ENCODE measurements at regions not wholly inside any gene's neighbourhood (a gene's known extent, or its start where the extent isn't known, plus 50 kb on each side); places are given as distances from the start of the nearest gene placed in this dataset.

GRCh38 chr15:53266176-53266575 is 476.0 kb upstream of the ONECUT1 start:
- Histone ChIP-seq H3K27me3 (ENCODE audit: control insufficient read depth in 5 of 5, insufficient read depth in 4 of 5, low read length in 5 of 5) (no peaks in the 10 kb centered on the region), H3K27ac (ENCODE audit: low read depth, low read length) (no peak overlapping the region), H3K36me3 (ENCODE audit: control insufficient read depth in 5 of 5, insufficient read depth in 5 of 5, low read length in 5 of 5) (no peaks in the 10 kb centered on the region), H3K9me3 (ENCODE audit: control insufficient read depth in 5 of 5, low read length in 5 of 5) (no peaks in the 10 kb centered on the region), H3K4me3 (ENCODE audit: low read depth in 1 of 5, low read length in 5 of 5) (no peak overlapping the region), H3K9ac (ENCODE audit: low read length in 5 of 5) (no peak overlapping the region), H3K4me1 (ENCODE audit: control insufficient read depth in 5 of 5, insufficient read depth in 5 of 5, low read length in 5 of 5) (no peaks in the 10 kb centered on the region)

GRCh38 chr15:53260647-53261046 is 470.5 kb upstream of the ONECUT1 start:
- H3K9me3 ChIP-seq (ENCODE audit: control insufficient read depth in 5 of 5, low read length in 5 of 5): no peaks in the 10 kb centered on the region

GRCh38 chr15:53256457-53256856 is 466.3 kb upstream of the ONECUT1 start:
- no peaks in the 10 kb centered on the region for H3K9me3 ChIP-seq (ENCODE audit: control insufficient read depth in 5 of 5, low read length in 5 of 5)
- H3K27ac ChIP-seq (ENCODE audit: low read depth, low read length): no peak overlapping the region
- no peak overlapping the region for H3K4me3 ChIP-seq (ENCODE audit: low read depth in 1 of 5, low read length in 5 of 5)
- no peaks in the 10 kb centered on the region for H3K4me1 ChIP-seq (ENCODE audit: control insufficient read depth in 5 of 5, insufficient read depth in 5 of 5, low read length in 5 of 5)
- H3K36me3 ChIP-seq (ENCODE audit: control insufficient read depth in 5 of 5, insufficient read depth in 5 of 5, low read length in 5 of 5): no peaks in the 10 kb centered on the region
- no peaks in the 10 kb centered on the region for H3K27me3 ChIP-seq (ENCODE audit: control insufficient read depth in 5 of 5, insufficient read depth in 4 of 5, low read length in 5 of 5)
- no peak overlapping the region for H3K9ac ChIP-seq (ENCODE audit: low read length in 5 of 5)

More at GRCh38 chr15:53260647-53261046, 470.5 kb upstream of the ONECUT1 start:
- H3K9ac ChIP-seq (ENCODE audit: low read length in 5 of 5): no peak overlapping the region
- no peak overlapping the region for H3K27ac ChIP-seq (ENCODE audit: low read depth, low read length)
- H3K36me3 ChIP-seq (ENCODE audit: control insufficient read depth in 5 of 5, insufficient read depth in 5 of 5, low read length in 5 of 5): no peaks in the 10 kb centered on the region
- no peaks in the 10 kb centered on the region for H3K27me3 ChIP-seq (ENCODE audit: control insufficient read depth in 5 of 5, insufficient read depth in 4 of 5, low read length in 5 of 5)
- H3K4me3 ChIP-seq (ENCODE audit: low read depth in 1 of 5, low read length in 5 of 5): no peak overlapping the region
- no peaks in the 10 kb centered on the region for H3K4me1 ChIP-seq (ENCODE audit: control insufficient read depth in 5 of 5, insufficient read depth in 5 of 5, low read length in 5 of 5)

- no peak overlapping the region for H3K9ac ChIP-seq (ENCODE audit: low read length in 5 of 5)
- no peak overlapping the region for H3K27ac ChIP-seq (ENCODE audit: low read depth, low read length)
- no peaks in the 10 kb centered on the region for H3K36me3 ChIP-seq (ENCODE audit: control insufficient read depth in 5 of 5, insufficient read depth in 5 of 5, low read length in 5 of 5)
- H3K4me1 ChIP-seq (ENCODE audit: control insufficient read depth in 5 of 5, insufficient read depth in 5 of 5, low read length in 5 of 5): no peaks in the 10 kb centered on the region
- H3K4me3 ChIP-seq (ENCODE audit: low read depth in 1 of 5, low read length in 5 of 5): no peak overlapping the region
- peaks cover 0 to 2% (median 0%) of the 10 kb centered on the region in 5 donors for H3K9me3 ChIP-seq (ENCODE audit: control insufficient read depth in 5 of 5, low read length in 5 of 5)
- H3K27me3 ChIP-seq (ENCODE audit: control insufficient read depth in 5 of 5, insufficient read depth in 4 of 5, low read length in 5 of 5): no peaks in the 10 kb centered on the region
These were observed 465.9 kb upstream of the ONECUT1 start for GRCh38 chr15:53256043-53256442.

GRCh38 chr15:53251996-53252395 is 461.9 kb upstream of the ONECUT1 start:
- Histone ChIP-seq H3K9me3 (ENCODE audit: control insufficient read depth in 5 of 5, low read length in 5 of 5) (peaks cover 0 to 4% (median 0%) of the 10 kb centered on the region in 5 donors), H3K4me1 (ENCODE audit: control insufficient read depth in 5 of 5, insufficient read depth in 5 of 5, low read length in 5 of 5) (no peaks in the 10 kb centered on the region), H3K27me3 (ENCODE audit: control insufficient read depth in 5 of 5, insufficient read depth in 4 of 5, low read length in 5 of 5) (no peaks in the 10 kb centered on the region), H3K4me3 (ENCODE audit: low read depth in 1 of 5, low read length in 5 of 5) (no peak overlapping the region), H3K36me3 (ENCODE audit: control insufficient read depth in 5 of 5, insufficient read depth in 5 of 5, low read length in 5 of 5) (no peaks in the 10 kb centered on the region), H3K27ac (ENCODE audit: low read depth, low read length) (no peak overlapping the region), H3K9ac (ENCODE audit: low read length in 5 of 5) (no peak overlapping the region)

GRCh38 chr15:53251523-53251922 is 461.4 kb upstream of the ONECUT1 start:
- Histone ChIP-seq H3K9ac (ENCODE audit: low read length in 5 of 5) (no peak overlapping the region), H3K4me3 (ENCODE audit: low read depth in 1 of 5, low read length in 5 of 5) (no peak overlapping the region), H3K9me3 (ENCODE audit: control insufficient read depth in 5 of 5, low read length in 5 of 5) (peaks cover 0 to 4% (median 0%) of the 10 kb centered on the region in 5 donors), H3K36me3 (ENCODE audit: control insufficient read depth in 5 of 5, insufficient read depth in 5 of 5, low read length in 5 of 5) (no peaks in the 10 kb centered on the region), H3K27me3 (ENCODE audit: control insufficient read depth in 5 of 5, insufficient read depth in 4 of 5, low read length in 5 of 5) (peaks cover 0 to 2% (median 0%) of the 10 kb centered on the region in 5 donors), H3K4me1 (ENCODE audit: control insufficient read depth in 5 of 5, insufficient read depth in 5 of 5, low read length in 5 of 5) (no peaks in the 10 kb centered on the region), H3K27ac (ENCODE audit: low read depth, low read length) (no peak overlapping the region)

GRCh38 chr15:53247041-53247708 is 457.0 kb upstream of the ONECUT1 start:
- Histone ChIP-seq H3K9ac (ENCODE audit: low read length in 5 of 5) (no peak overlapping the region), H3K27me3 (ENCODE audit: control insufficient read depth in 5 of 5, insufficient read depth in 4 of 5, low read length in 5 of 5) (peaks cover 0 to 4% (median 0%) of the 10 kb centered on the region in 5 donors), H3K9me3 (ENCODE audit: control insufficient read depth in 5 of 5, low read length in 5 of 5) (peaks cover 0 to 4% (median 0%) of the 10 kb centered on the region in 5 donors), H3K36me3 (ENCODE audit: control insufficient read depth in 5 of 5, insufficient read depth in 5 of 5, low read length in 5 of 5) (no peaks in the 10 kb centered on the region), H3K27ac (ENCODE audit: low read depth, low read length) (no peak overlapping the region), H3K4me3 (ENCODE audit: low read depth in 1 of 5, low read length in 5 of 5) (no peak overlapping the region), H3K4me1 (ENCODE audit: control insufficient read depth in 5 of 5, insufficient read depth in 5 of 5, low read length in 5 of 5) (no peaks in the 10 kb centered on the region)

- Histone ChIP-seq H3K9ac (ENCODE audit: low read length in 5 of 5) (no peak overlapping the region), H3K4me1 (ENCODE audit: control insufficient read depth in 5 of 5, insufficient read depth in 5 of 5, low read length in 5 of 5) (no peaks in the 10 kb centered on the region), H3K27ac (ENCODE audit: low read depth, low read length) (no peak overlapping the region), H3K36me3 (ENCODE audit: control insufficient read depth in 5 of 5, insufficient read depth in 5 of 5, low read length in 5 of 5) (no peaks in the 10 kb centered on the region), H3K27me3 (ENCODE audit: control insufficient read depth in 5 of 5, insufficient read depth in 4 of 5, low read length in 5 of 5) (peaks cover 0 to 4% (median 0%) of the 10 kb centered on the region in 5 donors), H3K4me3 (ENCODE audit: low read depth in 1 of 5, low read length in 5 of 5) (no peak overlapping the region), H3K9me3 (ENCODE audit: control insufficient read depth in 5 of 5, low read length in 5 of 5) (peaks cover 0 to 4% (median 0%) of the 10 kb centered on the region in 5 donors)
These were observed 456.3 kb upstream of the ONECUT1 start for GRCh38 chr15:53246404-53246803.

GRCh38 chr15:53233801-53234200 is 443.7 kb upstream of the ONECUT1 start:
- H3K4me1 ChIP-seq (ENCODE audit: control insufficient read depth in 5 of 5, insufficient read depth in 5 of 5, low read length in 5 of 5): no peaks in the 10 kb centered on the region
- no peak overlapping the region for H3K27ac ChIP-seq (ENCODE audit: low read depth, low read length)
- H3K9ac ChIP-seq (ENCODE audit: low read length in 5 of 5): no peak overlapping the region
- H3K4me3 ChIP-seq (ENCODE audit: low read depth in 1 of 5, low read length in 5 of 5): no peak overlapping the region
- no peaks in the 10 kb centered on the region for H3K36me3 ChIP-seq (ENCODE audit: control insufficient read depth in 5 of 5, insufficient read depth in 5 of 5, low read length in 5 of 5)
- H3K9me3 ChIP-seq (ENCODE audit: control insufficient read depth in 5 of 5, low read length in 5 of 5): no peaks in the 10 kb centered on the region
- H3K27me3 ChIP-seq (ENCODE audit: control insufficient read depth in 5 of 5, insufficient read depth in 4 of 5, low read length in 5 of 5): no peaks in the 10 kb centered on the region

- H3K4me1 ChIP-seq (ENCODE audit: control insufficient read depth in 5 of 5, insufficient read depth in 5 of 5, low read length in 5 of 5): no peaks in the 10 kb centered on the region
- no peak overlapping the region for H3K27ac ChIP-seq (ENCODE audit: low read depth, low read length)
- no peaks in the 10 kb centered on the region for H3K36me3 ChIP-seq (ENCODE audit: control insufficient read depth in 5 of 5, insufficient read depth in 5 of 5, low read length in 5 of 5)
- no peaks in the 10 kb centered on the region for H3K27me3 ChIP-seq (ENCODE audit: control insufficient read depth in 5 of 5, insufficient read depth in 4 of 5, low read length in 5 of 5)
- H3K4me3 ChIP-seq (ENCODE audit: low read depth in 1 of 5, low read length in 5 of 5): no peak overlapping the region
- no peak overlapping the region for H3K9ac ChIP-seq (ENCODE audit: low read length in 5 of 5)
- no peaks in the 10 kb centered on the region for H3K9me3 ChIP-seq (ENCODE audit: control insufficient read depth in 5 of 5, low read length in 5 of 5)
These were observed 440.3 kb upstream of the ONECUT1 start for GRCh38 chr15:53230473-53230872.

Data from subcutaneous abdominal adipose tissue (tissue), 5 donors.